Gastroesophageal sphincter (tissue), 4 donors: ENCODE measurements at regions not wholly inside any gene's neighbourhood (a gene's known extent, or its start where the extent isn't known, plus 50 kb on each side); places are given as distances from the start of the nearest gene placed in this dataset.

Experiments used
- ATAC-seq: fragments of 150-250 bp; one replicate; pipeline ENCODE4 v1.9.1; 2016; ENCODE audit warnings: mild to moderate bottlenecking, moderate library complexity
- H3K27ac ChIP-seq, 4 donors: fragments of 200-600 bp; sonication (generic) in 3 of 4; 1 replicate in 3 of 4; 2 replicates in 1 of 4; pipeline ENCODE4 v1.5.1; 2016 to 2019
- H3K27me3 ChIP-seq: fragments of 200-600 bp; sonication (generic); one replicate; pipeline ENCODE4 v1.5.1; 2019
- H3K36me3 ChIP-seq, 2 donors: fragments of 200-600 bp; sonication (generic); one replicate each; pipeline ENCODE4 v1.5.1; 2019; ENCODE audit warnings: control low read depth in 1 of 2
- H3K4me1 ChIP-seq, 3 donors: fragments of 200-600 bp; sonication (generic); 1 replicate in 2 of 3; 2 replicates in 1 of 3; pipeline ENCODE4 v1.5.1; 2016 to 2019; ENCODE audit warnings: control low read depth in 2 of 3
- H3K4me3 ChIP-seq, 2 donors: fragments of 200-600 bp; sonication (generic); one replicate each; pipeline ENCODE4 v1.5.1; 2019; ENCODE audit warnings: mild to moderate bottlenecking in 1 of 2, moderate library complexity in 1 of 2
- H3K9me3 ChIP-seq, 3 donors: fragments of 200-600 bp; sonication (generic); one replicate each; pipeline ENCODE4 v1.5.1; 2017 to 2019; ENCODE audit warnings: control low read depth in 2 of 3
- EP300 ChIP-seq: sonication (generic); formaldehyde crosslinking; IDR thresholded peaks from one replicate; pipeline ENCODE4 v1.6.1; 2017; ENCODE audit warnings: antibody characterized with exemption, mild to moderate bottlenecking
- POLR2A ChIP-seq, 2 donors: fragments of 450-650 bp; IDR thresholded peaks; one replicate each; pipeline ENCODE4 v1.6.1; 2017; ENCODE audit warnings: antibody characterized with exemption in 2 of 2, mild to moderate bottlenecking in 2 of 2, moderate library complexity in 1 of 2
- POLR2AphosphoS5 ChIP-seq: sonication (generic); formaldehyde crosslinking; IDR thresholded peaks from one replicate; pipeline ENCODE4 v1.6.1; 2017; ENCODE audit warnings: antibody characterized with exemption
- WGBS, 2 donors: methylation state at CpG; one replicate each; pipeline ENCODE4 v1.1.5; 2018; ENCODE audit warnings: low coverage in 1 of 2; 5-methylcytosine and 5-hydroxymethylcytosine counted together
- TF ChIP-seq, protein P1 (sequence below), 4 experiments: fragments of 200-600 bp in 2 of 4; fragments of 450-650 bp in 2 of 4; sonication (generic) in 1 of 4; IDR thresholded peaks; one replicate each; pipeline ENCODE4 v1.5.1; 2017 to 2019; ENCODE audit warnings: antibody characterized with exemption in 4 of 4, mild to moderate bottlenecking in 2 of 4, moderate library complexity in 2 of 4

DNA sequence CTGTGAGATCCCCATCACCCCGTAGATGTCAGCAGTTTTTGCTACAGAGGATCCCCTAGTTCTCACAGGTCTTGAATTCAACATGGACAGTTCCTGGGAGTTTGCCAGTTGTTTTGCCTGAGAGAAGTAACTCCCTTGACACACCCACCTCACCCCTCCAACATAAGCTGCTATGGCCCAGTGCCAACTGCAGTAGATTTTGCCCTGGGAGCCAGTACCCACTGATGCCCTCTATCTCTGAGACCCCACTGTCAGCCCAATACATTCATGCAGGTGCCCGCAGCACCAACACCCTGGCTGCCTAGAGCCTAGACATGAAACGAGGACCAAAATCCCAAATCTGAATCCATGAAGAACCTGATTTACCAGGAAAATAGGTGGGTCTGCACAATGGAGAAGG, 583.9 kb upstream of the CTNND2 start:
- Histone ChIP-seq H3K27me3 (no peaks in the 10 kb centered on the region), H3K27ac (no peak overlapping the region), H3K36me3 (no peaks in the 10 kb centered on the region), H3K4me1 (no peaks in the 10 kb centered on the region), H3K9me3 (peaks cover 0 to 14% (median 0%) of the 10 kb centered on the region in 3 donors), H3K4me3 (no peak overlapping the region)
- TF ChIP-seq, protein P1, sequence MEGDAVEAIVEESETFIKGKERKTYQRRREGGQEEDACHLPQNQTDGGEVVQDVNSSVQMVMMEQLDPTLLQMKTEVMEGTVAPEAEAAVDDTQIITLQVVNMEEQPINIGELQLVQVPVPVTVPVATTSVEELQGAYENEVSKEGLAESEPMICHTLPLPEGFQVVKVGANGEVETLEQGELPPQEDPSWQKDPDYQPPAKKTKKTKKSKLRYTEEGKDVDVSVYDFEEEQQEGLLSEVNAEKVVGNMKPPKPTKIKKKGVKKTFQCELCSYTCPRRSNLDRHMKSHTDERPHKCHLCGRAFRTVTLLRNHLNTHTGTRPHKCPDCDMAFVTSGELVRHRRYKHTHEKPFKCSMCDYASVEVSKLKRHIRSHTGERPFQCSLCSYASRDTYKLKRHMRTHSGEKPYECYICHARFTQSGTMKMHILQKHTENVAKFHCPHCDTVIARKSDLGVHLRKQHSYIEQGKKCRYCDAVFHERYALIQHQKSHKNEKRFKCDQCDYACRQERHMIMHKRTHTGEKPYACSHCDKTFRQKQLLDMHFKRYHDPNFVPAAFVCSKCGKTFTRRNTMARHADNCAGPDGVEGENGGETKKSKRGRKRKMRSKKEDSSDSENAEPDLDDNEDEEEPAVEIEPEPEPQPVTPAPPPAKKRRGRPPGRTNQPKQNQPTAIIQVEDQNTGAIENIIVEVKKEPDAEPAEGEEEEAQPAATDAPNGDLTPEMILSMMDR (IDR thresholded peaks at IDR 0.05) = no peak
- TF ChIP-seq POLR2AphosphoS5 (no peak), EP300 (no peak), POLR2A (IDR thresholded peaks at IDR 0.05) (no peak)
- WGBS, 2 donors = 86% methylated on average over 1 of the region's 3 CpGs; no CpG with 5 or more reads in 1 of the 2 donors
- ATAC-seq = no peak

DNA sequence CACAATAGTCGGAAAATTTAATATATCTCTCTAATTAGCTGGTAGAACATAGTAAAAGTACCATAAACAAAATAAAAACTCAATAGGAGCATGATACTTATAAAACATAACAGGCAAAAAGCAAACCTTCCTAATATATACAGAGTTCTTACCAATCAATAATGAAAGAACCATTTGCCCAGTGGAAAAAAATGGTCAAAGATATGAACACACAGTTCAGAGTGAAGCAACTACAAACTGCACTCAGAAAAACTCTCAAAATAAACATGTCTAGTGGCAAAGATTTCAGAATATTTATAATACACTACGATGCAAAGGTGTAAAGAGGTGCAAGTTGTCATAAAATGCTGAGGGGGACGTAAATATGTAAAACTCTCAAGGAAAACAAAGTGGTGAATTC, 576.2 kb upstream of the CTNND2 start:
- no peaks in the 10 kb centered on the region for H3K36me3 ChIP-seq
- WGBS, 2 donors = 54 to 69% methylated on average over 3 of the region's 3 CpGs
- peaks cover 0 to 11% (median 0%) of the 10 kb centered on the region in 3 donors for H3K9me3 ChIP-seq
- no peak for TF ChIP-seq EP300
- no peak for TF ChIP-seq POLR2A (IDR thresholded peaks at IDR 0.05)
- no peak for TF ChIP-seq POLR2AphosphoS5
- TF ChIP-seq, protein P1 (IDR thresholded peaks at IDR 0.05) = no peak
- no peak overlapping the region for H3K4me3 ChIP-seq
- H3K27ac ChIP-seq = no peak overlapping the region
- no peaks in the 10 kb centered on the region for H3K4me1 ChIP-seq
- no peak for ATAC-seq
- no peaks in the 10 kb centered on the region for H3K27me3 ChIP-seq

DNA sequence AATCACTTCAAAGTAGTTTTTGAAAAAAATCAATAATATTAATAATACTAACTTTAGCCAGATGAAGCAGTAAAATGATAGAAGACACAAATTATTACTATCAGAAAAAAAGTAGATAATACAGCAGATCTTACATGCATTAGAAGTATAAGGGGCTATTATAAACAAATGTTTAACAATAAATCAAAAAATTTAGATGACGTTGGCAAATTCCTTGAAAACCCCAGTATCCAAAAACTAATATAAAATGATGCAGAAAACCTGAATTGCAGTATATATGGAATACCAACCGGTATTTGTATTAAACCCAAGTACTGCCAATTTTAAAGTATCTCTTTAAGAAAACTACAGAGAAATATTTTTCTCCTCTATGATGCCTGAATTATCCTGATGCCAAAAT, 573.3 kb upstream of the CTNND2 start:
- no peaks in the 10 kb centered on the region for H3K4me1 ChIP-seq
- H3K36me3 ChIP-seq = no peaks in the 10 kb centered on the region
- no peak overlapping the region for H3K27ac ChIP-seq
- no peak overlapping the region for H3K4me3 ChIP-seq
- WGBS, 2 donors = 88 to 100% methylated on average over 2 of the region's 2 CpGs
- H3K9me3 ChIP-seq = no peaks in the 10 kb centered on the region
- H3K27me3 ChIP-seq = no peaks in the 10 kb centered on the region
- no peak for ATAC-seq
- TF ChIP-seq, protein P1 (IDR thresholded peaks at IDR 0.05) = no peak
- TF ChIP-seq POLR2AphosphoS5 (no peak), POLR2A (IDR thresholded peaks at IDR 0.05) (no peak), EP300 (no peak)

DNA sequence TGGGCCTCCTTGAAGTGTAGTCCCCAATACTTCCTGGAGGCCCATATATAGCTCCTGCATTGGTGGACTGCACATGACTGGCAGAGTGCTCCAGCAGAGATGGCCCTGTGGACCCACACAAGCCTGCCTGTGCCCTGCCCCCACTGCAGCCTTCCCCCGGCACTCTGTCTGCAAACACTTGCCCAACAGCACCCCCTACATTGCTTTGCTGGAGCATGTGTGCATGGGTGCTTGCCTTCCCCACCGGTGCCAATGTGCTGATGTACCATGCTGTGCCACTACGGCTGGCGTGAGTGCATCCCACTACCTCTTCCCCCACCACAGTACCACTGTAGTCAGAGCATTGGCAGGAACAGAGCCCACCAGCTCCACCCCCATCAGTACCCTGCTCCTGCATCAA, 563.6 kb upstream of the CTNND2 start:
- no peak overlapping the region for H3K4me3 ChIP-seq
- H3K27me3 ChIP-seq = no peaks in the 10 kb centered on the region
- 97% methylated on average over 4 of the region's 4 CpGs; no CpG with 5 or more reads in 1 of the 2 donors for WGBS, 2 donors
- no peaks in the 10 kb centered on the region for H3K4me1 ChIP-seq
- H3K27ac ChIP-seq = no peak overlapping the region
- TF ChIP-seq EP300 (no peak), POLR2A (IDR thresholded peaks at IDR 0.05) (no peak), POLR2AphosphoS5 (no peak)
- TF ChIP-seq, protein P1 (IDR thresholded peaks at IDR 0.05) = no peak
- no peaks in the 10 kb centered on the region for H3K36me3 ChIP-seq
- no peak for ATAC-seq
- H3K9me3 ChIP-seq = no peaks in the 10 kb centered on the region

DNA sequence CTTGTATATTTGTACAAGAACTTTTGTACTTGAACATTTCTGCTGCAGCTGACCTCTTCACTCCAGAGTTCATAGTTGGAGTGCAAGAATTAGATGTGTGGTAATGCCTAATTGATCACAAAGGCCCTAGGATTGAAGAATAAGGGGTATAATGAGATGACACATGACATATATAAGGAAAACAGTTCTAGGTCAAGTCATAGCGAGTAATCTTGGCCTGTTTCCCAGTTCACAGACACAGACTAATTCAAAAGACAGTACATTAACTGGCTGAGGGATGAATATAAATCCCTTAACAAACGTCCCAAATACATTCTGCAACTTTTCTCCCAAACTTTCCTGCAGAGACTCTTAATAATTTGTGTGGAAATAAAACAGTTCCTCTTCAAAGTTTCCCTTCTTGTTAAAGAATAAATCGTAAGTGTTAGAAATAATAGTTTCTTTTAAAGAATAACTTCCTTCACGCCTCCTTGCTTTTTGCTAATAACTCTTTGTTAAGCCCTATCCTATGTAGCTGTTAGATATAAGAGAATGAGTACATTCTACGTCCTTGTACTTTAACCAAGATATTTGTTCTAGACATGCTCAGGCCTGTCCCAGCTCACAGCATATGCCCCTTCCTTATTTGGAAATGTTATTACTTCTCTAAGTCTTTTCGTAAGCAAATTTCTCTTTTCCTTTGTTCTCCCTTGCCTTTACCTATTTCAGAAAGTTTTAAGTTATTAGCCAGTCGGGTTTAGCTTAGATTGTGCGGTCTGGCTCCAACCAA, 556.4 kb upstream of the CTNND2 start:
- Histone ChIP-seq H3K27me3 (no peaks in the 10 kb centered on the region), H3K27ac (no peak overlapping the region), H3K36me3 (no peaks in the 10 kb centered on the region), H3K9me3 (no peaks in the 10 kb centered on the region), H3K4me1 (no peaks in the 10 kb centered on the region), H3K4me3 (no peak overlapping the region)
- no peak for ATAC-seq
- 45 to 46% methylated on average over 8 of the region's 8 CpGs for WGBS, 2 donors
- TF ChIP-seq, protein P1 (IDR thresholded peaks at IDR 0.05) = no peak
- TF ChIP-seq EP300 = no peak
- no peak for TF ChIP-seq POLR2AphosphoS5
- TF ChIP-seq POLR2A (IDR thresholded peaks at IDR 0.05) = no peak
